HepG2 (cell line): ENCODE measurements at regions not wholly inside any gene's neighbourhood (a gene's known extent, or its start where the extent isn't known, plus 50 kb on each side); places are given as distances from the start of the nearest gene placed in this dataset.

ENCODE experiments used
- AGO1 ChIP-seq: fragments of 200-400 bp; formaldehyde crosslinking; IDR thresholded peaks from 2 replicates; pipeline ENCODE4 v1.6.1; 2017; ENCODE audit warnings: mild to moderate bottlenecking, low read depth, low read length, moderate library complexity; ENCODE audit not compliant: poor library complexity, severe bottlenecking
- CAMTA2 ChIP-seq: sonication (generic); formaldehyde crosslinking; IDR thresholded peaks from 2 replicates; pipeline ENCODE4 v1.4.0; 2020; ENCODE audit warnings: mild to moderate bottlenecking, missing genetic modification reagents, borderline replicate concordance
- IKZF1 ChIP-seq: fragments of 450-650 bp; IDR thresholded peaks from 2 replicates; pipeline ENCODE4 v1.7.1; 2016
- NKX3-1 ChIP-seq: sonication (generic); formaldehyde crosslinking; IDR thresholded peaks from 2 replicates; pipeline ENCODE4 v1.5.0; 2020; ENCODE audit warnings: missing genetic modification reagents
- RBFOX2 ChIP-seq: fragments of 200-400 bp; formaldehyde crosslinking; IDR thresholded peaks from 2 replicates; pipeline ENCODE4 v1.6.1; 2017; ENCODE audit warnings: low read depth, mild to moderate bottlenecking, low read length
- TAF15 ChIP-seq: fragments of 200-400 bp; formaldehyde crosslinking; IDR thresholded peaks from one replicate; pipeline ENCODE4 v1.6.1; 2018; ENCODE audit warnings: mild to moderate bottlenecking, low read depth, low read length; ENCODE audit not compliant: poor library complexity, severe bottlenecking
- ZNF75D ChIP-seq: sonication (generic); formaldehyde crosslinking; IDR thresholded peaks from 2 replicates; pipeline ENCODE4 v1.8.1; 2023; ENCODE audit warnings: missing genetic modification reagents, mild to moderate bottlenecking, borderline replicate concordance
- ZNF792 ChIP-seq: IDR thresholded peaks from 2 replicates; pipeline ENCODE4 v1.6.1; 2016
- TF ChIP-seq, protein P1 (sequence below): sonication (generic); formaldehyde crosslinking; IDR thresholded peaks from 2 replicates; pipeline ENCODE4 v1.8.1; 2022; ENCODE audit warnings: mild to moderate bottlenecking, missing genetic modification reagents
- TF ChIP-seq, protein P2 (sequence below): sonication (generic); formaldehyde crosslinking; IDR thresholded peaks from 2 replicates; pipeline ENCODE4 v1.8.0; 2022; ENCODE audit warnings: mild to moderate bottlenecking, missing genetic modification reagents; ENCODE audit not compliant: insufficient replicate concordance
- TF ChIP-seq, protein P3 (sequence below): sonication (generic); formaldehyde crosslinking; conservative IDR thresholded peaks from 2 replicates; pipeline ENCODE4 v1.4.0; 2020; ENCODE audit warnings: missing genetic modification reagents
- TF ChIP-seq, protein P4 (sequence below): IDR thresholded peaks from 2 replicates; pipeline ENCODE4 v1.4.0; 2020; ENCODE audit warnings: mild to moderate bottlenecking, missing genetic modification reagents
- TF ChIP-seq, protein P5 (sequence below): sonication (generic); formaldehyde crosslinking; IDR thresholded peaks from 2 replicates; pipeline ENCODE4 v1.4.0; 2020; ENCODE audit warnings: low read depth, missing genetic modification reagents

DNA sequence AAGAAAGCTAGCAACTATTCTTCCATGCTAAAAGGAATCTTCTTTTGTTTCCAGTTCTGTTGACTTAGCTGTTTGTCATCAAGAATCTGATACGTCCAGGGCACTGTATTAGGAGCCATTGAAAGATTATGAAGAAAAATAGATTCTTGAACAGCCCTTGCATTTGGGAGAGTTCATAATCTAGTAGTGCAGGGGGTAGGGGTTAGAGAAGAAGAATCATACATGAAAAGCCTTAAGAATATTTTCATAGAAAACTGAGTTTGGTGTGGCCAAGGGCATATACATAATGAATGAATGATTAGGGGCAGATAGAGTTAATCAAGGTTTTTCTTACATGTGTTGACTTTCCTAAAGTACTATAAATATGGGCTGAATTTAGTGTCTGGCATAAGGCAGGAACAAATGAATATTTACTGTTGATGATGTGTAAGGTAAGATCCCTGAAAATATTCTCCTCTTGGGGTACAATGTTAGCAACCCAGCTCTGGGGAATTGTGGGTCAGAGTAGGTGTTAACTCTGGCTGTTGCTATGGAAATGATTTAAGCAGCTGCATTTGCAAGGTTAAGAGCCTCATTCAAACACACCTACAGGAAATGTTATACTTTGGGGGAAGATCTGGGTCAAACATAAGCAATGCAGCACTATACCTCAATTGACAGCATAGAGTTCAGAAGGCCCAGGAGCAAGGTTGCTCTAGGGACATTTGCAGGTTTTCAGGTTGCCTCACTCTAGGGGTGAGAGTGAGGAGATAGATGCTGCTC, 667.3 kb upstream of the CITED2 start (continued):
- TF ChIP-seq, protein P1, sequence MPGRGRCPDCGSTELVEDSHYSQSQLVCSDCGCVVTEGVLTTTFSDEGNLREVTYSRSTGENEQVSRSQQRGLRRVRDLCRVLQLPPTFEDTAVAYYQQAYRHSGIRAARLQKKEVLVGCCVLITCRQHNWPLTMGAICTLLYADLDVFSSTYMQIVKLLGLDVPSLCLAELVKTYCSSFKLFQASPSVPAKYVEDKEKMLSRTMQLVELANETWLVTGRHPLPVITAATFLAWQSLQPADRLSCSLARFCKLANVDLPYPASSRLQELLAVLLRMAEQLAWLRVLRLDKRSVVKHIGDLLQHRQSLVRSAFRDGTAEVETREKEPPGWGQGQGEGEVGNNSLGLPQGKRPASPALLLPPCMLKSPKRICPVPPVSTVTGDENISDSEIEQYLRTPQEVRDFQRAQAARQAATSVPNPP (CRISPR knock-in tag), result no peak
- TF ChIP-seq IKZF1 (no peak), TAF15 (no peak), RBFOX2 (no peak), CAMTA2 (no peak), AGO1 (no peak), ZNF792 (no peak), ZNF75D (CRISPR knock-in tag) (no peak), NKX3-1 (CRISPR knock-in tag) (no peak)
- TF ChIP-seq, protein P2, sequence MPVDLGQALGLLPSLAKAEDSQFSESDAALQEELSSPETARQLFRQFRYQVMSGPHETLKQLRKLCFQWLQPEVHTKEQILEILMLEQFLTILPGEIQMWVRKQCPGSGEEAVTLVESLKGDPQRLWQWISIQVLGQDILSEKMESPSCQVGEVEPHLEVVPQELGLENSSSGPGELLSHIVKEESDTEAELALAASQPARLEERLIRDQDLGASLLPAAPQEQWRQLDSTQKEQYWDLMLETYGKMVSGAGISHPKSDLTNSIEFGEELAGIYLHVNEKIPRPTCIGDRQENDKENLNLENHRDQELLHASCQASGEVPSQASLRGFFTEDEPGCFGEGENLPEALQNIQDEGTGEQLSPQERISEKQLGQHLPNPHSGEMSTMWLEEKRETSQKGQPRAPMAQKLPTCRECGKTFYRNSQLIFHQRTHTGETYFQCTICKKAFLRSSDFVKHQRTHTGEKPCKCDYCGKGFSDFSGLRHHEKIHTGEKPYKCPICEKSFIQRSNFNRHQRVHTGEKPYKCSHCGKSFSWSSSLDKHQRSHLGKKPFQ (CRISPR knock-in tag), result no peak
- TF ChIP-seq, protein P3, sequence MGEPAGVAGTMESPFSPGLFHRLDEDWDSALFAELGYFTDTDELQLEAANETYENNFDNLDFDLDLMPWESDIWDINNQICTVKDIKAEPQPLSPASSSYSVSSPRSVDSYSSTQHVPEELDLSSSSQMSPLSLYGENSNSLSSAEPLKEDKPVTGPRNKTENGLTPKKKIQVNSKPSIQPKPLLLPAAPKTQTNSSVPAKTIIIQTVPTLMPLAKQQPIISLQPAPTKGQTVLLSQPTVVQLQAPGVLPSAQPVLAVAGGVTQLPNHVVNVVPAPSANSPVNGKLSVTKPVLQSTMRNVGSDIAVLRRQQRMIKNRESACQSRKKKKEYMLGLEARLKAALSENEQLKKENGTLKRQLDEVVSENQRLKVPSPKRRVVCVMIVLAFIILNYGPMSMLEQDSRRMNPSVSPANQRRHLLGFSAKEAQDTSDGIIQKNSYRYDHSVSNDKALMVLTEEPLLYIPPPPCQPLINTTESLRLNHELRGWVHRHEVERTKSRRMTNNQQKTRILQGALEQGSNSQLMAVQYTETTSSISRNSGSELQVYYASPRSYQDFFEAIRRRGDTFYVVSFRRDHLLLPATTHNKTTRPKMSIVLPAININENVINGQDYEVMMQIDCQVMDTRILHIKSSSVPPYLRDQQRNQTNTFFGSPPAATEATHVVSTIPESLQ (CRISPR knock-in tag), result no peak
- TF ChIP-seq, protein P4, sequence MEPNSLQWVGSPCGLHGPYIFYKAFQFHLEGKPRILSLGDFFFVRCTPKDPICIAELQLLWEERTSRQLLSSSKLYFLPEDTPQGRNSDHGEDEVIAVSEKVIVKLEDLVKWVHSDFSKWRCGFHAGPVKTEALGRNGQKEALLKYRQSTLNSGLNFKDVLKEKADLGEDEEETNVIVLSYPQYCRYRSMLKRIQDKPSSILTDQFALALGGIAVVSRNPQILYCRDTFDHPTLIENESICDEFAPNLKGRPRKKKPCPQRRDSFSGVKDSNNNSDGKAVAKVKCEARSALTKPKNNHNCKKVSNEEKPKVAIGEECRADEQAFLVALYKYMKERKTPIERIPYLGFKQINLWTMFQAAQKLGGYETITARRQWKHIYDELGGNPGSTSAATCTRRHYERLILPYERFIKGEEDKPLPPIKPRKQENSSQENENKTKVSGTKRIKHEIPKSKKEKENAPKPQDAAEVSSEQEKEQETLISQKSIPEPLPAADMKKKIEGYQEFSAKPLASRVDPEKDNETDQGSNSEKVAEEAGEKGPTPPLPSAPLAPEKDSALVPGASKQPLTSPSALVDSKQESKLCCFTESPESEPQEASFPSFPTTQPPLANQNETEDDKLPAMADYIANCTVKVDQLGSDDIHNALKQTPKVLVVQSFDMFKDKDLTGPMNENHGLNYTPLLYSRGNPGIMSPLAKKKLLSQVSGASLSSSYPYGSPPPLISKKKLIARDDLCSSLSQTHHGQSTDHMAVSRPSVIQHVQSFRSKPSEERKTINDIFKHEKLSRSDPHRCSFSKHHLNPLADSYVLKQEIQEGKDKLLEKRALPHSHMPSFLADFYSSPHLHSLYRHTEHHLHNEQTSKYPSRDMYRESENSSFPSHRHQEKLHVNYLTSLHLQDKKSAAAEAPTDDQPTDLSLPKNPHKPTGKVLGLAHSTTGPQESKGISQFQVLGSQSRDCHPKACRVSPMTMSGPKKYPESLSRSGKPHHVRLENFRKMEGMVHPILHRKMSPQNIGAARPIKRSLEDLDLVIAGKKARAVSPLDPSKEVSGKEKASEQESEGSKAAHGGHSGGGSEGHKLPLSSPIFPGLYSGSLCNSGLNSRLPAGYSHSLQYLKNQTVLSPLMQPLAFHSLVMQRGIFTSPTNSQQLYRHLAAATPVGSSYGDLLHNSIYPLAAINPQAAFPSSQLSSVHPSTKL, result no peak
- TF ChIP-seq, protein P5, sequence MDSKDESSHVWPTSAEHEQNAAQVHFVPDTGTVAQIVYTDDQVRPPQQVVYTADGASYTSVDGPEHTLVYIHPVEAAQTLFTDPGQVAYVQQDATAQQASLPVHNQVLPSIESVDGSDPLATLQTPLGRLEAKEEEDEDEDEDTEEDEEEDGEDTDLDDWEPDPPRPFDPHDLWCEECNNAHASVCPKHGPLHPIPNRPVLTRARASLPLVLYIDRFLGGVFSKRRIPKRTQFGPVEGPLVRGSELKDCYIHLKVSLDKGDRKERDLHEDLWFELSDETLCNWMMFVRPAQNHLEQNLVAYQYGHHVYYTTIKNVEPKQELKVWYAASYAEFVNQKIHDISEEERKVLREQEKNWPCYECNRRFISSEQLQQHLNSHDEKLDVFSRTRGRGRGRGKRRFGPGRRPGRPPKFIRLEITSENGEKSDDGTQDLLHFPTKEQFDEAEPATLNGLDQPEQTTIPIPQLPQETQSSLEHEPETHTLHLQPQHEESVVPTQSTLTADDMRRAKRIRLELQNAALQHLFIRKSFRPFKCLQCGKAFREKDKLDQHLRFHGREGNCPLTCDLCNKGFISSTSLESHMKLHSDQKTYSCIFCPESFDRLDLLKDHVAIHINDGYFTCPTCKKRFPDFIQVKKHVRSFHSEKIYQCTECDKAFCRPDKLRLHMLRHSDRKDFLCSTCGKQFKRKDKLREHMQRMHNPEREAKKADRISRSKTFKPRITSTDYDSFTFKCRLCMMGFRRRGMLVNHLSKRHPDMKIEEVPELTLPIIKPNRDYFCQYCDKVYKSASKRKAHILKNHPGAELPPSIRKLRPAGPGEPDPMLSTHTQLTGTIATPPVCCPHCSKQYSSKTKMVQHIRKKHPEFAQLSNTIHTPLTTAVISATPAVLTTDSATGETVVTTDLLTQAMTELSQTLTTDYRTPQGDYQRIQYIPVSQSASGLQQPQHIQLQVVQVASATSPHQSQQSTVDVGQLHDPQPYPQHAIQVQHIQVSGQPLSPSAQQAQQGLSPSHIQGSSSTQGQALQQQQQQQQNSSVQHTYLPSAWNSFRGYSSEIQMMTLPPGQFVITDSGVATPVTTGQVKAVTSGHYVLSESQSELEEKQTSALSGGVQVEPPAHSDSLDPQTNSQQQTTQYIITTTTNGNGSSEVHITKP (CRISPR knock-in tag), result no peak
